Activated CD4-positive, alpha-beta T cell treated with anti-CD3 and anti-CD28 coated beads for 48 hours (primary cell): ENCODE measurements at regions not wholly inside any gene's neighbourhood (a gene's known extent, or its start where the extent isn't known, plus 50 kb on each side); places are given as distances from the start of the nearest gene placed in this dataset.

Source experiments
- DNase-seq: peaks from one replicate; pipeline ENCODE4 v3.0.0-alpha.2; 2020

DNA sequence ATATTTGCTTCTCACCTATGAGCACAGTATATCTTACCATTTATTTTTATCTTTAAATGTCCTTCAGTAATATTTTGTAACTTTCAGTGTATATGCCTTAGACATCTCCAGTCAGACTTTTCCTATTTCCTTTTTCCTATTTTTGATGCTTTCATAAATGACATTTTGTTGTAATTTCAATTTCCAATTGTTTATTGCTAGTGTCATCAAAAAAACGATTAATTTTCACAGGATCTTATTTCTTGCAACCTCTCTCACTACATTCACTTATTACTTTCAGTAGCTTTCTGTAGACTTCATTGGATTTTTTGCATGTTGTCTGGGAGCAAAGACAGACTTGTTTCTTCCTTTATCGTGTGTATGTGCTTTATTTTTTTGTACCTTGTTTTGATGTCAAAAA, 602.4 kb downstream of the AJAP1 start:
- no peak for DNase-seq

DNA sequence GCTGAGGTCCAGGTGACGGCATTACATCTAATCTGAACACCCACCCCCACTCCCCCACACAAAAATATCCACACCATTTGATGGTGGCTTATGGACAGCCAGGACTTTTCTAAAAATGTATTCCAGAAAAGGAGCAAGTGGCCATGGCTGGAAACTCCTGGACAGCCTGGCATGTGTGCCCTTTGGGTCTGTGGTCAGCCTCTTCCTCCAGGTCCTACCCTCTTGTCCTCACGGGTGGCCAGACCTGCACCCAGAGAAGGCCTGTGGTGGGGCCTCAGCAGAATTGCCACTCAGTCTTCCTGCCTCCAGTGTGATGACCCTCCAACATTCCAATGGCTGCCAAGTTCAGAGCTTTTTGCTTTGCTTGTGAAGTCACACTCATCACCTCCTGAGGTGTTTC, 600.6 kb downstream of the AJAP1 start:
- no peak for DNase-seq

DNA sequence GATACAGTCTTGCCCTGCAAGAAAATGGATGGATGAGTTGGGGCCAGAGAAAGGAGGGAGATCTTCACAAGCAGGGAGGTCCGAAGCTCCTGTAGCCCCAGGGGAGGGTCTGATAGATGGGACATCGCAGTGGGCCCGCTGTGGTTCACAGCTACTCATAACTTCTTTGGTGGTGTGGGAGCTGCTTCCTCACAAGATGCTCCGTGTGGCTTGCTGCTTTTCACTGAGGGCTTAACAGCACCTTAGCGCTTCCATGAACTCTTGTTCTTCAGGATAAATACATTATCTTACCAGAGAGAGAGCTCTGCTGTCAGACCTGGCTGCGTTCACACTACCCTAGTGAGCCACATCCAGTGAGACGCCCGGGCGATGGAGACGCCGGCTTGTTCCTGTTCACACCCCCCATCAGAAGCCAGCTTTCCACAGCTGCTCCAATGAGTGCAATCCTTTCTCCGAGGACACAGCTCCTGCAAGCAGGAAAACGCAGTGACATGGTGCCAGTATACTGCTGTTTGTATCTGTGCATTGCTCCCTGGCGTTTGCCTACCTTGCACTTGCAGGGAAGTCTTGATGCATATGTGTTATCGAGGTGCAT, 599.8 kb downstream of the AJAP1 start:
- DNase-seq, result no peak

DNA sequence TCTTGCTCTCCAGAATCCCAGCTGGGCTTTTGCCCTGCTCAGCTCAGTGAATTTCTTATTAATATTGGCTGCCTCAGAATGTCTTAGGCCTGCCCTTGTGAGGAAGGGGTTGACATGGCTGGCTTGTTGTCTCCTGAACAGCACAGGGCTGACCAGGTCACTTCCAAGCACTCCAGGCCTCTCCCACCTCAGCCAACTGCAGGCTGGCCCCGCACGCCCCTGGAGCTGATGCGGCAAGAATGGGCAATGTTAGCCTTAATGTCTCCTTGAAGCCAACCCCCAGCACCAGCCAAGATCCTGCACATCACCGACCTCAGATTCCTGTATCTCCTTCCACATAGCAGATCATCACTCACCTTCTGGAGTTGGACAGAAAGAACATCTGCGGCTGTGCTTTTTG, 598.6 kb downstream of the AJAP1 start:
- DNase-seq, result no peak

DNA sequence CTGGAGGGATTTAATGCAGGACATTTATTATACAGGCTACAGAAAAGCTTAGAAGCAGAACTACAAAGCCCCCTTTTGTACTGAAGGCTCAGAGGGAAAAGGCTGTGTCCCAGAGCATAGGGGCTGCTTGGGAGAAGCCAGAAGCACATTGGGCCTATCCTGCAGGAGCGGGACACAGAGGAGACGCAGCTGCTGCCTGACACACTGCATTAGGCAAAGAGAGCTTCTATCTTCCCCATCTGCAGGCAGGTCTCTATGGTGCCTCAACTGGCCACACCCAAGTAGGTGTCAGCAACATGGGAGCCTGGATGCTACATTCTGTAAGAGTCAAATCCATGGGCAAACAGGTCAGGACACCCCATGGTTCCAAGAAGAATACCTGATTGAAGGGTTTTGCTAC, 595.9 kb downstream of the AJAP1 start:
- DNase-seq, result no peak

DNA sequence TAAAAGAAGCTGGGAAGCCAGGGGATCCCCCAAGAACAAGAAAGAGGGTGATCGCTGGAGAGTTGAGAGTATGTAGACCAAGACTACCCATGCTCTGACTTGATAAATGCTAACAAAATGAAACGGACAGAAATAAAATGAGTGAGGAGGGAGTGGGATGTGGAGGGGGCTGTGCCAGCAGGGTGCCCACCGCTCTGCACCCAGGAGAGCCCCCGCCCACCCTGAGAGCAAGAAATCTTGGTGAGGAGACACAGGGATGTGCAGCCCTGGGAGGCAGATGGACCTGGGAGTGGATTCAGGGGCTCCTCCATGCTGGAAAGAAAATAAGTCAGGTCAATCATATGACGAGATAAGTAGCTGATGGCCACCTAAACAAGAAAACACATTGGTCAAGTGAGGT, 590.9 kb downstream of the AJAP1 start:
- DNase-seq, result no peak

DNA sequence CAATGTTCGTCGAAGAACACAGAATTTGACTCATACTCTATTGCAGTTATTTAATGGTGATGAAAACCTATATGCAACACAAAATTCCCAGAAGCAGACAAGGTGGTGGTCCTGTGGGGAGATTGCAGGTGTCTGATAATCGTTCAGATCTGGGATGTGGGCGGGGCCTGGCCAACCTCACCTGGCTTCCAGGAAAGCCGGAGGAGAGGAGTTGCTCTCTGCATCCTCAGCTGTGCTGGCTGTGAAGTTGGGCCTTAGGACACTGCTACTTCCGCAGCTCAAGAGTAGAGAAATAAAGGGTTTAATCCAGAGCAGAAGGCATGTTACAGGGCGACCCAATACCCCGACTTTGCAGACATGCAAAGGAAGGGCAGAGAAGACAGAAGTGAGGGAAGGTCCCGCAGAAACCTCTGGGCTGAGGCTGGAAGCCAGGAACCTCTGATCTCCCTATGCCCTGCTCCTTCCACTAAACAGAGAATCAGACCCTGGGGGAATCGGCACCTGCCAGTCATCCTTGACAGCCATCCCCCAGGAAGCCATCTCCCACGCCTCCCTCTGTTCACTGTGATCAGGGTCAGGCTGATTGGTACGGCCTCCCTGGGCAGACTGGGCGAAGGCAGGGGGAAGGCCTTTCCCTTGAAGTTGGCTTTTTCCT, 590.3 kb downstream of the AJAP1 start:
- no peak for DNase-seq

DNA sequence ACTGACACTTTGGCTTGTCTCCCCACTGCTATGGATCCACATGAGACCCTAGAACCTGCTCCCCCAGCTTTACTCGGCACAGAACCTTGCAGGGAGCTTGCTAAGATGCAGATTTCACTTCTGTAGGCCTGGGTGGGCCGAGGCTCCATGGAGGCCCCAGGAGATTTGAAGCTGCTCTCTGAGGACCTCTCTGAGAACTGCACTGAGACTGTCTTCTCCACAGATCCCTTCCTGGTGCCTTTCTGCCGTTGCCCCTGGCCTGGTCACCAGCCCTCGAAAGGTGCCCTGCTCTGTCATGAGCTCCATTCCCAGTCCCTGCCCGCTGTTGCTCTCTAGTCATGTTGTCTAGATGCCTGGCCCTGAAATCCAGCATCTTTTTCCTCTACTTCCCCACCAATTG, 588.4 kb downstream of the AJAP1 start:
- no peak for DNase-seq

DNA sequence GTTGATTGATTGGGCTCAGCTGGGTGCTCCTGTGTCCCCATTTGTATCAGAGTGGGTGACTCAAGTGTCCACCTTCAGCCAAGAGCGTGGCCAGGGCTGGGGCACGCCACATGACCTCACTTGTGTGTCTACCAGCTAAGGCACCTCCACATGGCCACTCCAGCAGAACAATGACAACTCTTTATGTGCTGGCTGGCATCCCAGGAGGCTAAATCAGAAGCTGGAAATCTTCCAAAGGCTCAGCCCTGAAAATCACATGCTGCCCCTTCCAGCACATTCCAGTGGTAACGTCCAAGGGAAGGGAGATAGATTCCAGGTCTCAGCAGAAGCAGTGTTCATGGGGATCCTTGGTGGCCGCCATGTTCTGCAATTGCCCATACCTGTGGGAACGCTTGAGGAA, 585.5 kb downstream of the AJAP1 start:
- no peak for DNase-seq

DNA sequence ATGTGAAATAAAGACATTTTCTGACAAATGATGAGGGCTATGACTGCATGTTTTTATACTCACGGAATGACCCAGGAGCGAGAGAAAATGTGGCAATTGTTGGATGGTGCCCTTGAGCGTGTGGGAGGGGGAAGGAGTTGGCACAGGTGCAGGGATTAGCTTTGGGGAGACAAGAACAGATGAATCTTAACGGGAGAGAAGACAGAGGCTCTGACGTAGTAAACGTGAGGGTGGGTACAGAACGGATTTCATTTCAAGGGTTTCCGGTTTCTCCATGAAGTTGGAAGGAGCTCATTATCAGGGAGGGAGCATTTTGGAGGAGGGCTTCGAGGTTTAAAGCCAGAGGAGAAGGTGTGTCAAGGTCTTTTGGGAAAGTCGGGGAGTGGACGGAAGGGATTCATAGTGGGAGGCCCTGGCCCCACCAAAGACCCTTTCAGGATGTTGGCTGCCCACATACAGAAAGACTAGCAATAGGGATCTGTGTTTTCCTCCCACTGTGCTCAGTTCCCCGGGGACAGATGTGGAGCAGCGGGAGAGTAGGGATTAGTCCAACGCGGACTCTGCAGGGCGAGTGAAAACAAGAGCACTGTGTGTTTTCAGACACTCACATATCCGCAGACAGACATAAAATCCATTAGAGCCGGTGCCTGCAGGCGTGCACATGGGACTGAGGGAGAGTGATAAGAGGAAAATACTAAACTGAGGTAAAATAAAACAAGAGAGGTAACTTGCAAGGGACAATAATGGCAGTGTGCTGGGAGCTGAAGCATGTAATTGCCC, 584.1 kb downstream of the AJAP1 start:
- DNase-seq, result no peak

DNA sequence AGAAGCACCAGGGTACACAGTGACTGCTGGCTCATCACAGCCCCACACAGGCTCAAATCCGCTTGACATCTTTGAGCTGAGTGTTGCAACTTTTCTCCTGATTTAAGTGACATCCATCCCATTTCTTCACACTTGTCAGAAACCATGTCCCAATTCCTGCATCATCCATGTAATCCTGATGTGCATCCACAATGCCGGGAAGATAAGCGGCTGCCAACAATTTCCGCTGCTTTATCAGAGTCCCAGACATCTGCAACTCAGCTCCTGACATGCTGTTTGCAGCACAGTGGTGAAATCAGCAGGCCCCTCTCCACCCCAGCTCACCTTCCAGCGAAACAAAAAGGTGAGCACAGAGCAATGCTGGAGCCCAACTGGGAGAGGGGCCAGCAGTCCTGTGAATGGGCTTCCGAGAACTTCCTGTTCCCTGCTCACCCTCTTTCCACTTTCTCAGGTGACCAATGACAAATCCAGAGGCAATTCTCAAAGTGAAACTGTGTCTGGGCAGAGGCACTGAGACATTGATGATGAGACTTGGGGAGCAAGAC, 581.0 kb downstream of the AJAP1 start:
- DNase-seq, result no peak

DNA sequence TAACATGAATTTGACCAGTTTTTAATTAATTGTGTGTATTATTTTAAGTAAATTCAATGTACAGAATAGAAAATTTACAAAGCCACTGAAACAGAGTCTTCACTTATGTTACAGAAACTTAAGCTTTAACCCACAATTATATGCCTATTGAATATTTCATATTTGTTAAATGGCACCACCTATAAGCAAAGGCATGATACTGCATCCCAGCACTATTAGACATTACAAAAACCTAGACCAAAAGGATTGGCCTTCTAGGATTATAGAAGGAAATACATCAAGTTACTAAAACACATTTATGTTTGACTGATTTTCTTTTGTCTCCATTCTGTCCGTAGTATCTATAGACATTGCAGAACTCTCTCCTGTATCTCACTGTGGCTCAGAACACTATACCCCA, 578.1 kb downstream of the AJAP1 start:
- DNase-seq, result no peak

DNA sequence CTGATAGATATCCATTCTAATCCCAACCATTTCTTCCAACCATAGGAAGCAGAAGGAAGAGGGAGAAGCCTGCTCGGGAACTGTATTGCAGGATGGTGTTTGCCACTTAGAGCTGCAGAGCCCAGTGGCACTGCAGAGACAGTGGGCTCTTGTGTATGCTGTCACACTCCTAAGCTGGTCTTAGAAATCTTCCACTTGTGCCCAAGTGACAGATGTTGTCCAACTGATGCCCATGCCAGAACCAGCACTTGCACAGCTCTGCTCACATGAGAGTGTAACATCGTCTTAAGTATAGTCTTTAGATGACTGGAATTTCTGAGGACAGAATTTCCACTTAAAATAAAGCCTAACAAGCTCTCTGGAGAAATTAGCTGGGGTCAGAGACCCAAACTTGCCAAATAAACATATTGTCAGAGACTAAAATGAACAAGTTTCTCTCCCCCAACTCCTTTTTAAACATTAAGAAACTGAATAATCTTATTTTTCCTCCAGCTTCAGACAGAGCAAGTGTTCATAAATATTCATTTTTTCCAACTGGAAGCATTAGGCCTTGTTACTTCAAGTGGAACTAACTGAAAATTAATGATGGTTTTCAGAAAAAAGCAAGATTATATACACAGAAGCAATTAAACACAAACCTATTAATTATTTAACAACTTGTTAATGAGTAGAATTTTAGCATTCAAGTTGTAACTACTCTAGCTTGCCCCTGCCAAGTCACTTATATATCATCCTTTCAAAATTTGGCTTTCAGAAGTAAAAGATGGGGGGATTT, 577.3 kb downstream of the AJAP1 start:
- no peak for DNase-seq

DNA sequence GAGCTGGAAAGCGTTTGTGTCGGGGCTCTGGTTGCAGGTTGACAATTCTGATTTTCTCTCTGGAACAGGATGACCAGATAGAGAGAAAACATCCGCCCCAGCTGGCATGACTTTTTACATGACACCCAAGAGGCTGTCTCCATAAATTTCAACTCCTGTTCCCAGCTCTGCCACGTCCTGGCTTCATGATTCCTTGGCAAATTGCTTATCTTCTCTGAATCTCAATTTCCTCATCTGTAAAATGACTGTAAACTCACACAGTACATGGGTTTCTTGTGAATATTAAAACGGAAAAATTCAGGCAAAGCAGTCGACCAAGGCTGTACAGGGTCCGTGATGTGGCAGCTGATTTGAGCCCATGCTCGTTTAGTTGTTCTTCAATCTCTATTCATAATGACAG, 572.7 kb downstream of the AJAP1 start:
- DNase-seq, result no peak

DNA sequence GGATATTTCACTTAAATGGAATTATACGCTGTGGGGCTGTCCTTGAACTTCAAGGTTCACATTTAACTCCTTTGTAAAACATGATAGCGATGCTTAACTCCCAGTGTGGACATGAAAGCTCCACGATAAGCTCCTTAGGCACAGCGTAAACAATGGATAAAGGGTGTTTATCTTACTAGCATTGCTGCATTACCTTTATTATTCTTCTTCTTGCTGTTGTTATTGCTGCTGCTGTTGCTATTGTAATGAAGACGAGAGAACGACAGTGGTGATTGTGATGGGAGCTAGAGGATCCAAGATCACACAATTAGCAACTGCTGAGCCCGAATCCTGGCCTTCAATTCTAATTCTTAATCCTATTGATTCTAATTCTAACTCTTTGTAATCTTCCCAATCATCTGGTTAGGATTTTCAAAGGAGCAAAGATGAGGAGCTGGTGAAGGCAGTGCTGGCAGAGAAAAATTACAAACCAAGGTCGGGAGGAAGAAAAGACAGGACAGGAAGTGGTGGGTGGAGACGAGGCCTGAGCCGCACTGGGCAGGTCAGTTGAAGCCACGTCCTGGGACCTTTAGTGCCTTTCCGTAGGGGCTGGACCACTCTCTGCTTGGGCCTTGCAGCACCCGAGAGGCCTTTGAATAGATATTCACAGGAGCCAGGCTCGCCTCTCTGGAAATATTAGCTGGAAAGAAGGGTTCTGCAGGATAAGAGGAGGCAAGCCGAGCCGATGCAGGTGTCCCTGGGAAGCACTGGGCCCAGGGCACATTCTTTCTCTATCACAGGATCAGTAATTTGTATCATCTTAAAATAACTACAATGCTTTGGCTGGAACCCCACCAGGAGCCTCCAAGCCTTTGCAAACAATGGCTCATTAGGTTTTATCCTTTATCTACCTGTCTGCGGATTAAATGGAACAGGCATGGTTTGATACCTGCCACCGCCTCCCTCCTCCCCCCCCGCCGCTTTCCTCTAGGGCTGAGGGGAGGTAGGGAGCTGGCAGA, 571.6 kb downstream of the AJAP1 start:
- no peak for DNase-seq

DNA sequence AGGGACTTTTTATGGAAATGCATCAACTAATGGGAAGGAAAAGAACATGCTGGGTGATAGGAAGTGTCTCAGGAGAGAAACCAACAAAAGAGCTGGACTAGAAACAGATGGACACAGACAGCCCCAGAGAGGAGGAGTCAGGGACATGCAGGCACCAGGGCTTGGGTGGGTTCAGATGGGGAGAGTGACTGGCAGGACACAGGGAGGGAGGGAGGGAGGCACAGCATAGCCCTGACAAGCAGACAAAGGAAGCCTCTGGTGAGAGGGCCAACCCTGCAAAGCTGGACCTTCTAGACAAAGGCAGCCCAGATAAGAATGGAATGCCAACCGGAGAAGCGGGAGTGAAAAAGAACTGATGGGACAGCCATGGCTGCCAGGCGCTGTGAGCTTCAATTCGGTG, 568.8 kb downstream of the AJAP1 start:
- DNase-seq, result no peak

DNA sequence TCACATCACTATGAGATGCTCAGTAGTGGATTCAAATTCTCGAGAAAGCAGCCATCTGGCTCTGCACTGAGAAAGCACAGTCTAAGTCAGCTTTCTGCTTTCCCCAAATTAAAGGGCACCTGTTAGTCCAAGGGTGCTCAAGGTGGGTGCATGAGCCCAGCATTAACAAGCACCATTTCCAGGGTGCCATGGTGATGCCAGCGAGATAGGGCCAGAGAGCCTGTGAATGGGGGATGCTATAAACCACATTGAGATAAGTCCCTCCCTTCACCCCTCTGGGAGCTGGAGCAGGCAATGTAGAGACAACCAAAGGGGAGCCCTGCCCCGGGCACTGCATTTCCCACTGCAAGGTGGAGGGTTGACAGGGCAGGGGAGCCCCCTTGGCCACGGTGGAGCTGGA, 568.2 kb downstream of the AJAP1 start:
- no peak for DNase-seq

DNA sequence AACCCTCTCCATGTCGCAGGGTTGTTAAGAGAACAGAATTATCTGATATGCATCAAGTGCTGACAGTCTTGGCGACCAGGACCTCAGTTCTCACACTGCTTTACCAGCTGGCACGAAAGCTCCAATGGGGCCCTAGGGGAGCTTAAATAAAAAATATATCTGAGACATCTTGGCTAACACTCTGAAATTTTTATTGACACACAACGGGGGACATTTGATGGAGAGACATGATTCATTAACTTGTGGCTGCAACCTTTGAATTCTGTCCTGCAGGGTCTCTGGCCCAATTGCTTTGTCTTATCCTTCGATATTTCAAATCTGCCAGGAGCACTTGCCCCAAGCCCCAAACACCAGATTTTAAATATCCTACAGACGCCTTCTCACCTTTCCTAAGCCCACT, 567.0 kb downstream of the AJAP1 start:
- DNase-seq, result no peak

DNA sequence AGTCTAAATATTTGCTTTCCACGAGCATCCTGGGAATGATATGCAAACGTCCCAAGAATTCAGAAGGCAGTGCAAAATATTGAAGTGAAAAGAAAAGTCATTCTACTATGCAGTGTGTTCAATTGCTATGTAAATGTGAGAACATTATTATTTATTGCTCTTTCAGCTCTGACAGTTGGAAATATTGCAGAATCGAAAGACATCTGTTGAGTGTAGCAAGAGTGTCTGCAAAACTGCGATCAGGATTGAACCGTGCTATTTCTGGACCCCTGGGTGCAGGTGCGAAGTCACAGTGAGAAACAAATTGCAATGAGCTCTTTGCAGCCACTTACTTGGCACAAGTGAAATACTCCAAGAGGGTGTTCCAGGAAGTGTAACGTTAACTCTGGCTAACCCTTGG, 566.4 kb downstream of the AJAP1 start:
- no peak for DNase-seq

DNA sequence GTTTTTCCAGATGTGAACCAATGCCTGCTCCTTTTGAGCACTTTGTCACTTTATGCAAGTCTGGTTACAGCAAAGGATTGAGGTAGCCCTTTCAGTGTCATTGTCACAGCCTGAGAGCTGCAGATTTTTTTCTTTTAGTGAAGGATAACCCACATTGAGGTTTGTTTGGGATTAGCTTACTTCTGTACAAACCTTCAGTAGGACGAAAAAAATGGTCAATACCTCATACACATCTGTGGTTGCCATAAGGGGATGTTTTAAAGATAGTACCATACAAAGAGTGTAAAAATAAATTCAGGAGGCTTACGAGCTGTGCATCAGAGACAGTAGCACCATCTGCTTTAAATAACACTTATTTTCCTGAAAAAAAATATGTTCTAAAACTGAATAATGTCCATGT, 566.0 kb downstream of the AJAP1 start:
- no peak for DNase-seq

DNA sequence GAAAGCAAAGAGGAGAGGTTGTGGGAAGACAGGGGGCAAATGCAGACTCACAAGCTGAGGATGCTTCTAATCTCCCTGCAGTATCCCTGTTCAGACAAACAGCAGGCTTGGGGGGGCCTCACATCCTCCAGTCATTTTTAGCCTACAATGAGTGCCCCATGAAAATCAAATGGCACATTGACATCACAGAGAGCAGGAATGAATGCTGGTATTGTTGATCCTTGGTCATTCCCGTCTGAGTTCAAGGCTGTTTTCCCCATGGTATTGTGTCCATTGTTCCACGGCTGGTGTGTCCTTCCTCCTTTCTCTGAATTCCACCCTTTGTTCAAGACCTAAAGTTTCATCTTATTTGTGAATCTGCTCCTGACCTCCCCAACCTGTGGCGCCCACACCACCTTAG, 545.6 kb downstream of the AJAP1 start:
- DNase-seq, result no peak

DNA sequence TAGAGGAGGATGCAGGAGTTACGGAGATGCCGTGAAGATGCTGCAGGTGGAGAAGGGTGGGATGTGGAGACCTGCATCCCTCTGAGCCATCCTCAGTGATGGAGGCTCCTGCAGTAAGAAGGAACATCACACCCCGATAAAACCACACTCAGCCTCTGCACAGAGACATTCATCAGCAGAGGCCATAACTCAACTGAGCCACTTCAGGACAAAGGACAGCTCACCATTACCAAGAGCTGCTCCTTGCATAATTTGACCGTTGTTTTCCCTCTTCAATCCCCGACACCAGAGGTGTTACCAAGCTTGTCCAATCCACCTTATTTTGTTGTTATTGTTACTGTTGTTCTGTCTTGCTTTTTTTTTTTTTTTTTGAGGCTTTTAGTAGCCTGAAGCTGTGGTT, 543.9 kb downstream of the AJAP1 start:
- DNase-seq, result no peak
